HUES64 (cell line): ENCODE measurements at regions not wholly inside any gene's neighbourhood (a gene's known extent, or its start where the extent isn't known, plus 50 kb on each side); places are given as distances from the start of the nearest gene placed in this dataset.
A peak's percentile ranks its signal among the peaks of the same experiment; 100 is the strongest.
"Not testable (repeated sequence)": the region's sequence is repeated elsewhere in the genome, so short reads cannot be mapped to it uniquely, and the experiment has no call there.

ENCODE experiments used
- H3K27ac ChIP-seq: 2 replicates; pipeline ENCODE4 v1.7.0; 2013; ENCODE audit warnings: low read depth, low read length, inconsistent platforms
- H3K27me3 ChIP-seq: 2 replicates; pipeline ENCODE4 v1.6.1; 2013; ENCODE audit warnings: mild to moderate bottlenecking, low read length; ENCODE audit not compliant: insufficient read depth
- H3K36me3 ChIP-seq: 2 replicates; pipeline ENCODE4 v1.6.1; 2013; ENCODE audit warnings: mild to moderate bottlenecking, low read length; ENCODE audit not compliant: insufficient read depth
- H3K4me1 ChIP-seq: 2 replicates; pipeline ENCODE4 v1.6.1; 2013; ENCODE audit warnings: mild to moderate bottlenecking, low read length, moderate library complexity; ENCODE audit not compliant: insufficient read depth
- H3K4me3 ChIP-seq: 2 replicates; pipeline ENCODE4 v1.5.1; 2013; ENCODE audit warnings: mild to moderate bottlenecking, low read length, moderate library complexity
- H3K9ac ChIP-seq: 2 replicates; pipeline ENCODE4 v1.6.1; 2013; ENCODE audit warnings: mild to moderate bottlenecking, low read depth, low read length
- H3K9me3 ChIP-seq: 2 replicates; pipeline ENCODE4 v1.6.1; 2013; ENCODE audit warnings: low read depth, low read length; ENCODE audit not compliant: insufficient read depth
- WGBS: fragments of 150-250, 120-280 bp; methylation state at CpG from one replicate; pipeline ENCODE4 v1.1.7; 2013; ENCODE audit warnings: missing lambda C conversion rate; 5-methylcytosine and 5-hydroxymethylcytosine counted together

DNA sequence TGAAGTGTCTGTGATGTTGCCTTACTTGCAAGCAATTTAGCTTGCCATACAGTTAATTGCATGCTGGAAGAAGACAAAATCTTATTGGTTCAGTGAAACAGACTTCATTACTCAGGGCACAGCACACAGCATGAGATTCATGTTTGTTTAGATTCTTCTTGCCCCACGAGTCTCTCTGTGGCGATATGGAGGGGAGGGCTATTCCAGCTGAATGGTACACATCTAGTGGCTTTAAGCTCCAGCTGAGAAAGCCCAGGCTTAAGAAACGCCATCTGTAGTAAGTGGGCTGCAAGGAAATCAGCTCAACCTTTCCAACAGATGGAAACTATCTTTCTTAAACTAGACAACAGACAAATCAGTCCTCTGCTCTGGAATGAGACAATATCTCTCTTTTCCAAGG lies 1022.0 kb downstream of the NCAM2 start:
- 74% methylated on average over 3 of the region's 3 CpGs for WGBS
- Histone ChIP-seq H3K36me3 (no peaks in the 10 kb centered on the region), H3K9ac (no peak overlapping the region), H3K4me1 (no peaks in the 10 kb centered on the region), H3K9me3 (no peaks in the 10 kb centered on the region), H3K4me3 (no peak overlapping the region), H3K27ac (no peak overlapping the region), H3K27me3 (no peaks in the 10 kb centered on the region)

DNA sequence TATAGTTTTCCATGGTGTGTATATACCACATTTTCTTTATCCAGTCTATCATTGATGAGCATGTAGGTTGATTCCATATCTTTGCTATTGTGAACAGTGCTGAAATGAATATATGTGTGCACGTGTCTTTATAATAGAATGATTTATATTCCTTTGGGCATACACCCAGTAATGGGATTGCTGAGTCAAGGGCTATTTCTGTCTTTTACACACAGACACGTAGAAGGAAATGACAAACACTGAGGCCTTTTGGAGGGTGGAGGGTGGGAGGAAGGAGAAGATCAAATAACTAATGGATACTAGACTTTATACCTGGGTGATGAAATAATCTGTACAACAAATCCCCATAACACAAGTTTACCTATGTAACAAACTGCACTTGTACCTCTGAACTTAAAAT lies 1025.7 kb downstream of the NCAM2 start:
- H3K4me3 ChIP-seq, H3K4me1 ChIP-seq, H3K9ac ChIP-seq, H3K27me3 ChIP-seq, H3K9me3 ChIP-seq, H3K27ac ChIP-seq, H3K36me3 ChIP-seq: not testable (repeated sequence)
- 90% methylated on average over 2 of the region's 2 CpGs for WGBS

DNA sequence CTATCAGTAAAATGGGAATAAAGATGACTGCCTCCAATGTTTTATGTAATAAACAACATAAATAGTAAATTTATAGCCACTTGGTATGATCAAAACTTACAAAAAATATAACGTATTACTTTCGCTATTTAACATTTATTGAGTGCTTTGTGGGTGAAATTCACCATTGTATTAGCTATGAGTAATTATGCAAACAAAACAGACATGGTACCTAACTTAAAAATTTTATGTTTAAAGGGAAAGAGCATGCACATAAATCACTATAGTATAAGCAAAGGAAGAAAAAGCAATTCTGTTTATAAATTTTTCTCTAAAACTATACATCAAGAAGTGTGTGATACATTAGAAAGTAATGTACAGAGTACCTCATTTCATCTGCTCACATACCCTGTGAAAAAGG lies 1046.2 kb downstream of the NCAM2 start:
- no peaks in the 10 kb centered on the region for H3K27me3 ChIP-seq
- no peak overlapping the region for H3K9ac ChIP-seq
- WGBS, result no CpG with 5 or more reads among the region's 2 CpGs
- no peak overlapping the region for H3K4me3 ChIP-seq
- no peaks in the 10 kb centered on the region for H3K36me3 ChIP-seq
- no peak overlapping the region for H3K27ac ChIP-seq
- no peaks in the 10 kb centered on the region for H3K4me1 ChIP-seq
- H3K9me3 ChIP-seq, result no peaks in the 10 kb centered on the region

DNA sequence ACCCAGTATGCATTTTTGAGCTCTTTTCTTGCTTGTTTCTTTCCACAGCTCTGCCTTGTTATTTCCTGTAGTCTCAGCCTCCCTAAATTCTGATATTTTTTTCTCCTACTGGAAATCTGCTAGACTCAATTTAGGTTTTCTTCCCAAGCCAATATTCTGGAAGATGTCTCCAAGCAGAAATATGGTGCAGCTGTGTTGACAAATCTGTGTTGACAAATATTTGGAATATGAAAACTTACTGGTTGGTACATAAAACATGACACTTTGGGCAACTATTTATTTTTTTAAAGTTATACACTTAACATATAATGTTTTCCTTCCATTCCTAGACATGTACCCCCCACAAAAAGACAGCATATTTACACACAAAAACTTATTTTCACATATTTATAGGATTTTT lies 1048.4 kb downstream of the NCAM2 start:
- H3K27me3 ChIP-seq, result no peaks in the 10 kb centered on the region
- H3K9me3 ChIP-seq, result no peaks in the 10 kb centered on the region
- H3K9ac ChIP-seq, result no peak overlapping the region

DNA sequence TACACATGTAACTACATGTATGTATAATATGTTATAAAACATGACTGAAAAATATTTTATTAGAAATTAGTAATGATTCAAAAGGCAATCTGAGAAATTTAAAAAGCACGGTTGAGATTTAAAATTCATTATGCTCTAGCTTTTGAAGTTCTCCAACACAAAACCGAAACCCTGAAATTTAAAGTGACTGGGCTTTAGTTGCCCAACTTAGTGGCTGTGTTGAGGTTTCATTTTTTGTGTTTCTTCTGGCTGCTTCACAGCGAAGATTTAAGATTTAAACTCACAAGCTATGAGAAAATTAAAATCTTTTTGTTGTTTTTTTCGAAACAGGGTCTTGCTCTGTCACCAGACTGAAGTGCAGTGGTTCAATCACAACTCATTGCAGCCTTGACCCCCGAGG lies 1058.7 kb downstream of the NCAM2 start:
- Histone ChIP-seq H3K27me3 (no peaks in the 10 kb centered on the region), H3K9me3 (no peaks in the 10 kb centered on the region), H3K9ac (no peak overlapping the region), H3K4me3 (no peak overlapping the region), H3K4me1 (no peaks in the 10 kb centered on the region), H3K36me3 (no peaks in the 10 kb centered on the region), H3K27ac (no peak overlapping the region)
- 92% methylated on average over 5 of the region's 5 CpGs for WGBS

More for the DNA sequence above, 1048.4 kb downstream of the NCAM2 start:
- Histone ChIP-seq H3K4me1 (no peaks in the 10 kb centered on the region), H3K4me3 (no peak overlapping the region), H3K27ac (no peak overlapping the region), H3K36me3 (no peaks in the 10 kb centered on the region)

DNA sequence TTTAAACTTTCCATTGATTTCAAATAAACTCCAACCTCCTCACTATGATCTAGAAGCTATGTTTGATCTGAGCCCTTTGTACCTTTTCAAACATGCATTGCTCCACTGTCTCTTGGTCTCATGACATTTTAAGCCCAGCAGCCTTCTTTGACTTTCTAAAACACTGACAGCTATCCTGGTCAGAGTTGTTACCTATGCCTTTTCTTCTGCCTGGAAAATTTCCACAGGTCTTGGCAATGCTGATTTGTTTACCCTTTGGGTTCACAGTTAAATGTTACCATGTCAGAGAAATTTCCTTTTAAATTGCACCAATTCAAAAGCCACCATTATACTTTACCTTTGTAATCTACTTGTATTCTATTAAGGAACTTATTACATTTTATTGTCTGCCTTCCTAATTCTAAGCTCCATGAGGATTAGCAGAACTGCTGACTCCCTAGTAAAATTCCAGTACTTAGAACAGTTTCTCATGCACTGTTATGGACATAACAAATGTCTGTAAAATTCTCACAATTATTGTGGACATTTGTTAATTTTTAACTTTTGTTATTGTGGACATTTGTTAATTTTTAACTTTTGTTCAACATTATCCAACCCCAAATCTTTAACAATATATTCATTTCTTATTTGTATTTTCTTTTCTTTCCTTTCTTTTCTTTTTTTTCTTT lies 1064.4 kb downstream of the NCAM2 start:
- H3K9me3 ChIP-seq, result no peaks in the 10 kb centered on the region
- no peak overlapping the region for H3K9ac ChIP-seq
- H3K4me3 ChIP-seq, result no peak overlapping the region
- H3K36me3 ChIP-seq, result no peaks in the 10 kb centered on the region
- no peaks in the 10 kb centered on the region for H3K4me1 ChIP-seq
- no peaks in the 10 kb centered on the region for H3K27me3 ChIP-seq
- H3K27ac ChIP-seq, result no peak overlapping the region

DNA sequence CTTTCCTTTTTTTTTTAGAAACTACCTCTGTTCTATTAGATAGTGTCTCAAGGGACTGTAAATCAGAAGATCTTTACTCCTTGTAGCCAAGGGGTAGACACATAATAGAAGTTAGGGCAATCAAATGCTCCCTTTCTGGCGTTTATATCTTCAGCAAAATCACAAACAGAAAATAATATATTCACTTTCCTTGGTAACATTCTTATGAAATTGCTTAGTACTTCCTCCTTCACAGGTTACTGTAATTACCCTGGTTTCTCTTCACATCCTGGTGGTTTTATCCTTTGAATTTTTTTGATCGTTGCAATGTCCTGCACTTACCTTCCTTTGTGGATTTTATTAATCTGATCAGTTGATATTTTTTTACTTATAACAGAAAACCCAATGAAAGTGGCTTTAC lies 1064.9 kb downstream of the NCAM2 start:
- Histone ChIP-seq H3K9me3 (no peaks in the 10 kb centered on the region), H3K27ac (no peak overlapping the region), H3K4me1 (no peaks in the 10 kb centered on the region), H3K9ac (no peak overlapping the region), H3K27me3 (no peaks in the 10 kb centered on the region), H3K36me3 (no peaks in the 10 kb centered on the region), H3K4me3 (no peak overlapping the region)
- 85% methylated on average over 1 of the region's 2 CpGs for WGBS

DNA sequence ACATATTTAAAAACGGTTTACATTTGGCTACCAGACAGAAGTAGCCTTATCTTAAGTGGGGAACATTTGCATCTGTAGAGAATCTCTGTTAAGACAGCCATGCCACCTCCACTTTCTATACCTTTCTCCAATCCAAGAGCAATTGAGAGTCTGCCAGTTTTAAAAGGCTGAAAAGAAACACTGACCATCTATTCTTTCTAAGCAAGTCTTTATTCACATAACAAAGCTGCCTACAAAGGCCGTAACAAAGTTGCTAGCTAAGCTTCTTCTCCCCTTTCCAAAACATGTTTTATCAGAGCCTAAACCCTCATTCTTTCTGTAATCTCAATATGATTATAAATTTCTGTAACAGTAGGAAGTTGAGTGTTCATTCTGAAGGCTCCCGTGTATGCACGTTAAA lies 1078.3 kb downstream of the NCAM2 start:
- Histone ChIP-seq H3K4me3 (no peak overlapping the region), H3K27ac (peak overlapping the region; percentile 83; the same call in 1 of the 2 replicates), H3K36me3 (no peaks in the 10 kb centered on the region), H3K27me3 (no peaks in the 10 kb centered on the region), H3K9ac (no peak overlapping the region), H3K4me1 (peaks cover 20% of the 10 kb centered on the region), H3K9me3 (peaks cover 12% of the 10 kb centered on the region; the same call in 1 of the 2 replicates)
- 19% methylated on average over 1 of the region's 4 CpGs for WGBS

DNA sequence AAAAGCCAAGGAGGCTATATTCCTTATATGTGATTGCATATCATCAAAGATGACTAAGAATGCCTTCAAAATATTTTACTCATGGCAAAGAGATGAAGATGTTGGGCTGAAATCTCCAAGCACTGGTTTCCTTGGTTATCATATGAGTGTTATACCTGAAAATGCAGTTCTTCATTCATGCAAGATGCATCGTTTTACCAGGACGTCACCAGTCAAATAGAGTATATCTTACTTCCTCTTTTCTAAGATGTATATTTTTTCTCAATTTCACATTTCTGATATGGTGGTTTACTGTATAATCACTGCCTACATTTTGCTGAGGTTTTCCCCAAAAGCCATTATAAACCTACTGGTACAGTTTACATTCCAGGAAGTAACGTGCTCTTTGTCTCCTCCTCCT lies 1085.7 kb downstream of the NCAM2 start:
- Histone ChIP-seq H3K27me3 (peaks cover 1% of the 10 kb centered on the region; the same call in 1 of the 2 replicates), H3K4me1 (no peaks in the 10 kb centered on the region), H3K9me3 (peaks cover 16% of the 10 kb centered on the region; the same call in 1 of the 2 replicates), H3K36me3 (no peaks in the 10 kb centered on the region), H3K4me3 (no peak overlapping the region), H3K9ac (no peak overlapping the region), H3K27ac (no peak overlapping the region)
- WGBS, result 99% methylated on average over 2 of the region's 3 CpGs

DNA sequence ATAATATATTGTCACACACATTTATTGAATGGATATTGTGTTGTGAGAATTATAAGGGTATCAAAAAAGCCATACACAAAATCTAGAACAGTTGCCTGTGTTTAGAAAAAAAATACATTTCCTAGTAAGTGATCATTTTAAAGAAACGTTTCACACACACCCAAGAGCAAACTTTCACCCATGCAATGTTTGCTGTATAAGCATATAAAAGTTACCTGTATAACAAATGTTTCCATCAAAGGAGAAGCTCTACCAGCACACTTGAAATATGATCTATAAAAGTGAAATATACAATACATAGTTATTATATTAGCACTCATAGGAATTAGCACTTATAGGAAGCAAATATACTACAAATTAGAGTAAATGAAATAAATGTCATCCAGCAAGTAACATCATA lies 1098.1 kb downstream of the NCAM2 start:
- H3K9me3 ChIP-seq, result no peaks in the 10 kb centered on the region
- no CpG with 5 or more reads among the region's 1 CpG for WGBS

DNA sequence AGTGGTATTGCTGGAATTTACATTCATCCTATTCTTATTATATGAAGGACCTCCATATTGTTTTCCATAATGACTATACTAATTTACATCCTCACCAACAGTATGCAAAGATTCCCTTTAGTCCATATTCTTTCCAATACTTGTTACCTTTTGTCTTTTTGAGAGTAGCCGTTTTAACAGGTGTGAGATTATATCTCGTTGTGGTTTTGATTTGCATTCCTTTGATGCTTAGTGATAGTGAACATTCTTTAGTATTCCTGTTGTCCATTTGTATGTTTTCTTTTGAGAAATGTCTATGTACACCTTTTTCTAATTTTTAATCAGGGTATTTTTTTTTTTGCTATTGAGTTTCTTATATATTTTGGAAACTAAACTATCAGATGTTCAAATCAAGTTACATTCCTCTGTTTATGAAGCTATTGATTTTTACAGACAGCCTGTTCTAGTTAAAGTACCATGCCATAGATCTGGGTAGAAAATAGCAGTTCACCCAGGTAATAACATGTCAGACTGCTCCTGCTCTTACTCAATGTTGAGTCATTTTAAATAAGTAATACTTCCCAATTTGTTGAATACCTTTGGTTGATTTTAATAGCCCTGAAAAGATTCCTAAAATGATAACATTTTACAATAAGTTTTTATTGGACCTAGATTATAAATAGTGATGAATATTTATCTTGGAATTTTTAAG lies 1108.7 kb downstream of the NCAM2 start:
- H3K36me3 ChIP-seq, result no peaks in the 10 kb centered on the region
- H3K9me3 ChIP-seq, result no peaks in the 10 kb centered on the region
- no peaks in the 10 kb centered on the region for H3K4me1 ChIP-seq
- H3K4me3 ChIP-seq, result no peak overlapping the region
- no peak overlapping the region for H3K9ac ChIP-seq
- 92% methylated on average over 2 of the region's 2 CpGs for WGBS
- H3K27ac ChIP-seq, result no peak overlapping the region
- H3K27me3 ChIP-seq, result no peaks in the 10 kb centered on the region

More for the DNA sequence above, 1098.1 kb downstream of the NCAM2 start:
- H3K9ac ChIP-seq, result no peak overlapping the region
- no peak overlapping the region for H3K4me3 ChIP-seq
- no peaks in the 10 kb centered on the region for H3K36me3 ChIP-seq
- no peaks in the 10 kb centered on the region for H3K27me3 ChIP-seq
- H3K27ac ChIP-seq, result no peak overlapping the region
- H3K4me1 ChIP-seq, result no peaks in the 10 kb centered on the region
